ENCODE measurements at regions not wholly inside any gene's neighbourhood (a gene's known extent, or its start where the extent isn't known, plus 50 kb on each side); places are given as distances from the start of the nearest gene placed in this dataset.

DNA sequence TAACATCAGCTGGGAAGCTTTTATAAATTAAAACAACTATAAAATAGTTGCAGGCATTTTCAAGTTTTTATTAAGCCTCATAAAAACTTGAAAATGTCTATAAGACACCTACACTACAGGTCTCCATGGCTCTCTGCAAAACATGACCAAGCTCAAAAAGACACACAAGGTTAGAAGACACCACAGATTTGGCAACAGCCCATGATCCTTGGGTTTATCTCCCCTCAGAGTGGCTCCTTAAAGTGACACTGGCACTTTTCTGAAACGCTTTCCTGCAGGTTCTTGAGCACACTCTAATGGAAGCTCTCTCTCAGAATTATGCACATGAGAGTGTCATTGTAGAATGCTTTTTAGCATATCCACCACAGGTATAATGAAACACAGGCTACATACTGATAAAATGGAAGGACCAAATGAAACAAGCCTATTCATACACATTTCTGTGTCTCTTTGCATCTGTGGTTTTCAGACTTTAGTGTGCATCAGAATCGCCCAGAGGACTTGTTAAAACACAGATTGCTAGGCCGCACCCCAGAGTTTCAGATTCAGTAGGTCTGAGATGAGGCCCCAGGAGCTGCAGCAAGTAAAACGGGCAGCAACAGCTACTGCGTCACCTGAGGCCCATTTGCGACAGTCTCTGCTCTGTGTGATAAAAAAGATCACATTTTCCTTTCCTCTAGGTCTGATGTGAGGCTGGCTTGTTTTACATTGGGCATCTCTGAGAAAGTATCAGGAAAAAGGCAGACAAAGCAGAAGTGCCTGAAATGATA lies 75.0 kb upstream of the WSB1 start:
- TF ChIP-seq CTCF (IDR thresholded peaks at IDR 0.05), result no peak
- no peak for TF ChIP-seq POLR2AphosphoS5 (IDR thresholded peaks at IDR 0.05; ENCODE audit: insufficient read depth in 1 of 2, low read depth in 1 of 2)

Measured in vagina (tissue), 2 donors.